ENCODE measurements at regions not wholly inside any gene's neighbourhood (a gene's known extent, or its start where the extent isn't known, plus 50 kb on each side); places are given as distances from the start of the nearest gene placed in this dataset.

DNA sequence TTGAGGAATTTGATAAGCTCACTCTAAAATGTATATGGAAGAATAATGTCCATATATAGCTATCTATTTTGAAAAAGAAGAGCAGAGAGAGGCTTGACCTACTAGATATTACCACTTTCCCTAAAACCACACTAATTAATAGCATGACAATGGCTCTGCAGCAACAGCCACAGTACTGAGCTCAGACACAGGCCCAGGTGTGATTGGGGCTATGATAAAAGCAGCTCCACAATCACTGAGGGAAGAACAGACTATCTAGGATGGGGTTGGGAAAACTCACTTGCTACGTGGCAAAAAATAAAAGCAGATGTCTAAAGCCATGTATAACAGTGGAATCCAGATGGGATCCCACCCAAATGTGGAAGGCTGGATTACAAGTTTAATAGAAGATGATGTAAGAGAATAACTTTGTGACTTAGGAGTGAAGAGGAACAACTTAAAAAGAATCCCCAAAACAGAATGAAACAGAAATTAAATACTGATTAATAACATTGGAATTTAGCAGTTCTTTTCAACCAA lies 80.8 kb upstream of the RAB4A start:
- TF ChIP-seq POLR2A (IDR thresholded peaks at IDR 0.05; ENCODE audit: low read depth, low read length) (no peak), TAF1 (IDR thresholded peaks at IDR 0.05; ENCODE audit: low read depth, low read length) (no peak), PAX5 (IDR thresholded peaks at IDR 0.05; ENCODE audit: insufficient read depth, low read length, severe bottlenecking) (no peak), POLR2AphosphoS5 (IDR thresholded peaks at IDR 0.05; ENCODE audit: low read depth, low read length) (no peak)

Measured in GM12891 (cell line).